ENCODE measurements at regions not wholly inside any gene's neighbourhood (a gene's known extent, or its start where the extent isn't known, plus 50 kb on each side); places are given as distances from the start of the nearest gene placed in this dataset.

GRCh38 chr4:111303806-111304205 is 680.9 kb upstream of the PITX2 start:
- Histone ChIP-seq H3F3A (ENCODE audit: insufficient read depth, low read length) (no peaks in the 10 kb centered on the region), H3K9me2 (replicated peaks; ENCODE audit: insufficient read depth, low read length) (no peaks in the 10 kb centered on the region), H3K27me3 (replicated peaks; ENCODE audit: insufficient read depth, low read length) (no peaks in the 10 kb centered on the region), H3K4me3 (ENCODE audit: low read length) (no peak overlapping the region), H3K36me3 (replicated peaks; ENCODE audit: insufficient read depth, low read length) (no peaks in the 10 kb centered on the region), H3K79me2 (ENCODE audit: low read length) (no peaks in the 10 kb centered on the region), H3K9ac (ENCODE audit: low read length) (no peak overlapping the region), H4K20me1 (ENCODE audit: insufficient read depth, low read length) (no peaks in the 10 kb centered on the region), H2AFZ (ENCODE audit: low read length) (no peak overlapping the region), H3K4me2 (ENCODE audit: low read depth, low read length) (no peak overlapping the region), H3K9me3 (replicated peaks; ENCODE audit: insufficient read depth, low read length) (no peaks in the 10 kb centered on the region), H3K27ac (ENCODE audit: low read length) (no peak overlapping the region), H3K4me1 (ENCODE audit: low read length) (no peaks in the 10 kb centered on the region)
- DNase-seq = no peak
- TF ChIP-seq, protein P1, sequence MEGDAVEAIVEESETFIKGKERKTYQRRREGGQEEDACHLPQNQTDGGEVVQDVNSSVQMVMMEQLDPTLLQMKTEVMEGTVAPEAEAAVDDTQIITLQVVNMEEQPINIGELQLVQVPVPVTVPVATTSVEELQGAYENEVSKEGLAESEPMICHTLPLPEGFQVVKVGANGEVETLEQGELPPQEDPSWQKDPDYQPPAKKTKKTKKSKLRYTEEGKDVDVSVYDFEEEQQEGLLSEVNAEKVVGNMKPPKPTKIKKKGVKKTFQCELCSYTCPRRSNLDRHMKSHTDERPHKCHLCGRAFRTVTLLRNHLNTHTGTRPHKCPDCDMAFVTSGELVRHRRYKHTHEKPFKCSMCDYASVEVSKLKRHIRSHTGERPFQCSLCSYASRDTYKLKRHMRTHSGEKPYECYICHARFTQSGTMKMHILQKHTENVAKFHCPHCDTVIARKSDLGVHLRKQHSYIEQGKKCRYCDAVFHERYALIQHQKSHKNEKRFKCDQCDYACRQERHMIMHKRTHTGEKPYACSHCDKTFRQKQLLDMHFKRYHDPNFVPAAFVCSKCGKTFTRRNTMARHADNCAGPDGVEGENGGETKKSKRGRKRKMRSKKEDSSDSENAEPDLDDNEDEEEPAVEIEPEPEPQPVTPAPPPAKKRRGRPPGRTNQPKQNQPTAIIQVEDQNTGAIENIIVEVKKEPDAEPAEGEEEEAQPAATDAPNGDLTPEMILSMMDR (IDR thresholded peaks at IDR 0.05; ENCODE audit: low read length) = no peak
- TF ChIP-seq EZH2phosphoT487 (IDR thresholded peaks at IDR 0.05; ENCODE audit: low read length) = no peak
- no peak for TF ChIP-seq EZH2 (optimal IDR thresholded peaks at IDR 0.05; ENCODE audit: low read depth, low read length)

DNA sequence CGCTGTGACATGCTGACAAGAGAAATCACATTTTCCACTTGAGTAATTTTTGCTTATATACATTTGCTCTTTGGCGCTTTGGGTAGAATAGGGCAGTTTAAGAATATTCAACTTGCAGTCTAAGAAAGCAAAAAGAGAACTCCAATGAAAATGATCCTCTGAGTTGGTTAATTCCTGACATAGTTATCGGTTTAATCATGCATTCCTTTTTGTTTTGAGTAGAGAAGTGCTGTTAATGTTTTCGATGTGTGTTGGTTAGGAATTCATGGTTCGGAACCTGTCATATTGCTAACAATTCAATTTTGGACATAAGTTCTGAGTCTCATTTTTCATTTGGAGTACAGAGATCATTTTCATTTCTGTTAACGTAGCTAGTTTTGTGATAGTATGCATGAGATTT is 700.6 kb upstream of the PITX2 start:
- Histone ChIP-seq H4K20me1 (ENCODE audit: insufficient read depth, low read length) (no peaks in the 10 kb centered on the region), H3K4me1 (ENCODE audit: low read length) (no peaks in the 10 kb centered on the region), H2AFZ (ENCODE audit: low read length) (no peak overlapping the region), H3K36me3 (replicated peaks; ENCODE audit: insufficient read depth, low read length) (no peaks in the 10 kb centered on the region), H3K27me3 (replicated peaks; ENCODE audit: insufficient read depth, low read length) (no peaks in the 10 kb centered on the region), H3K27ac (ENCODE audit: low read length) (no peak overlapping the region), H3K4me2 (ENCODE audit: low read depth, low read length) (no peak overlapping the region), H3K79me2 (ENCODE audit: low read length) (no peaks in the 10 kb centered on the region), H3K9me2 (replicated peaks; ENCODE audit: insufficient read depth, low read length) (no peaks in the 10 kb centered on the region), H3K9me3 (replicated peaks; ENCODE audit: insufficient read depth, low read length) (no peaks in the 10 kb centered on the region), H3K9ac (ENCODE audit: low read length) (no peak overlapping the region), H3K4me3 (ENCODE audit: low read length) (no peak overlapping the region), H3F3A (ENCODE audit: insufficient read depth, low read length) (no peaks in the 10 kb centered on the region)
- TF ChIP-seq EZH2 (optimal IDR thresholded peaks at IDR 0.05; ENCODE audit: low read depth, low read length) (no peak), EZH2phosphoT487 (IDR thresholded peaks at IDR 0.05; ENCODE audit: low read length) (no peak)
- TF ChIP-seq, protein P1 (IDR thresholded peaks at IDR 0.05; ENCODE audit: low read length) = no peak
- no peak for DNase-seq

DNA sequence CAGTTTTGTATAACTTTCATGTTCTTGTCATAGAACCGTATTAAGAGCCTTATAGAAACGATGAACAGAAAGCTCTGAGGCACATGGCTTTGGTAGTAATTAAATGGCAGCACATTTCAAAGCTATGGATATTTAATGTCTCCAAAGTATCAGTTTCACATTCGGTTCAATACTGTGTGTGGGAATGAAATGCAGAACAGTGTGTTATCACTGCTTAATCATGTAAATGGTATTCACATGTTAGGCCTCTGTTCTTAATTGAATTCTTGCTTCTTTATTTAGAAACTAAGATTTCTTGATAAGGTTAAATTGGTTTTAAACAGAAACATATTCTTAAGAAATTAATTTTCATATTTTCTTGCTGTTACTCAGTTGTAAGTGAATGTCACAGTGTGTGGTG is 701.0 kb upstream of the PITX2 start:
- Histone ChIP-seq H3K4me3 (ENCODE audit: low read length) (no peak overlapping the region), H3K4me2 (ENCODE audit: low read depth, low read length) (no peak overlapping the region), H3K36me3 (replicated peaks; ENCODE audit: insufficient read depth, low read length) (no peaks in the 10 kb centered on the region), H2AFZ (ENCODE audit: low read length) (no peak overlapping the region), H4K20me1 (ENCODE audit: insufficient read depth, low read length) (no peaks in the 10 kb centered on the region), H3K79me2 (ENCODE audit: low read length) (no peaks in the 10 kb centered on the region), H3K9me2 (replicated peaks; ENCODE audit: insufficient read depth, low read length) (no peaks in the 10 kb centered on the region), H3F3A (ENCODE audit: insufficient read depth, low read length) (no peaks in the 10 kb centered on the region), H3K9me3 (replicated peaks; ENCODE audit: insufficient read depth, low read length) (no peaks in the 10 kb centered on the region), H3K27me3 (replicated peaks; ENCODE audit: insufficient read depth, low read length) (no peaks in the 10 kb centered on the region), H3K4me1 (ENCODE audit: low read length) (no peaks in the 10 kb centered on the region), H3K27ac (ENCODE audit: low read length) (no peak overlapping the region), H3K9ac (ENCODE audit: low read length) (no peak overlapping the region)
- no peak for DNase-seq
- TF ChIP-seq EZH2 (optimal IDR thresholded peaks at IDR 0.05; ENCODE audit: low read depth, low read length) (no peak), EZH2phosphoT487 (IDR thresholded peaks at IDR 0.05; ENCODE audit: low read length) (no peak)
- TF ChIP-seq, protein P1 (IDR thresholded peaks at IDR 0.05; ENCODE audit: low read length) = no peak

Data from MM.1S (cell line).